GM18907 (cell line): ENCODE measurements at regions not wholly inside any gene's neighbourhood (a gene's known extent, or its start where the extent isn't known, plus 50 kb on each side); places are given as distances from the start of the nearest gene placed in this dataset.

Experiments used
- ATAC-seq: cut with Tn5 transposase; IDR thresholded peaks from one replicate; pipeline ENCODE4 v1.9.1; 2021; ENCODE audit warnings: mild to moderate bottlenecking, moderate library complexity; ENCODE audit not compliant: unreplicated experiment

DNA sequence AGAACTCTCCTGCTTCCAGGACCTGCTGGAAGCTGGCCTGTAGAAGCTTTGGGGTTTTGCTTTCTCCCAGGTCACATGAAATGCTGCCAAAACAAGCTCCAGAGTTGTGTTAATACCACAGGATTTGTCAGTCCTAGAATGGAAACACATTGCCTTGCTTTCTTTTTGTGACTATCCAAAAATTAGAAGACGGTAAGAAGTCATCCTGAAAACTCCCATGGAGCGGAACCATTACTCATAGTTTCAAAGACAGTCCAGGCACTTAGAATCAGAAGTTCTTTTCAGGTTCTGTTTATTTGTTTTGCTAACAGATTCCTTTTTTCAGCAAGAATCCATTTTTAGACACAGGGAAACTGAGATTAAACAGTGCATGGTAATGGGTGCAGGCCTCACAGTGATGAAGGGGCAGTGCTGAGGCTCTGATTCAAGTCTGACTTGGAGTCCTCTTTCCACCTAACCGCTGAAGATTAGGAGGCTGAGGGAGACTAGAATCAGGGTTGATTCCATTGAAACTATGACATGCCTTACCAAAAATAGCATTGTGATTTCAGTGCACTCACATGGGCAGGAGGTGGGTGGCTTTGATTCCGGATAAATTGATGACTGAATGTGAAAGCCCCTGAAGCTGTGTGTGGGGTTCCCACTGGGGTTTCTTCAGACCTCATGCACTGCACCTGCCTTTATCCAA lies 72.2 kb upstream of the NAA20 start:
- peak; percentile 72 for ATAC-seq

DNA sequence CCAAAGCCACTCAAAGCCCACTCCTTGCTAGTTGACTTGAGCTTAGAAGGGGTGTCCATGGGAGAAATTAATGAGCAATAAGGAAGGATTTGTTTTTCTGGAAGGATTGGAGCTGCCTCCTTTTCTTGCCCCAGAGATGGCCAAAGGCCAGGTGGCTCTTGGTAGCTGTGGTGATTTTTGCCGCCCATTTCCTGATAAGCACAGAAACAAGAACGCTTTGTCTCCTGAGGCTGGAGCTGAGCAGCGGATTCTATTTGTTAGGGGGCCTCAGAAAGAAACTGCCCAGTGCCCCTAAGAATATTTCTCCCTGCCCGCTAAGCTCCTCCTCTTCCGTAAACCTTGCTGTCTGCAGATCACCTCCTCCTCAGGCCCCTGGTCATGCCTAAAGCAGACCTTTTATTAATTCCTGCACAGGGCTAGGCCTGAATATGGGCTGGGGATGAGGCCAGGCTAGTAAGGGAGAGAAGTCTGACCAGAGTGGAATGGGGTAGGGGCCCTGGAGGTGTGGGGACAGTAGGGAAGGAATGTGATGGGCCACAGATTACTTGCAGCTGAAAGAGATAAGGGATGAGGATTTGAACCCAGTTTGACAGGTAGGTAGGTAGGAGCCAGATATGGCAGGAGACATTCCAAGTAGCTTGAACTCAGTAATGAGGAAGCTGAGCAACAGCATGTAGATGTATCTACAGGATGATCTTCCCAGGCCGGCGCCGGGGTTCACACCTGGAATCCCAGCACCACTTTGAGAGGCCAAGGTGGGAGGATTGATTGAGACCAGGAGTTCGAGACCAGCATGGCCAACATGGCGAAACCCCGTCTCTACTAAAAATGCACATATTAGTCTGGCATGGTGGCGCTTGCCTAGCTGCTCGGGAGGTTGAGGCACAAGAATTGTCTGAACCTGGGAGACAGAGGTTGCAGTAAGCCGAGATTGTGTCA lies 71.2 kb upstream of the NAA20 start:
- ATAC-seq: no peak

DNA sequence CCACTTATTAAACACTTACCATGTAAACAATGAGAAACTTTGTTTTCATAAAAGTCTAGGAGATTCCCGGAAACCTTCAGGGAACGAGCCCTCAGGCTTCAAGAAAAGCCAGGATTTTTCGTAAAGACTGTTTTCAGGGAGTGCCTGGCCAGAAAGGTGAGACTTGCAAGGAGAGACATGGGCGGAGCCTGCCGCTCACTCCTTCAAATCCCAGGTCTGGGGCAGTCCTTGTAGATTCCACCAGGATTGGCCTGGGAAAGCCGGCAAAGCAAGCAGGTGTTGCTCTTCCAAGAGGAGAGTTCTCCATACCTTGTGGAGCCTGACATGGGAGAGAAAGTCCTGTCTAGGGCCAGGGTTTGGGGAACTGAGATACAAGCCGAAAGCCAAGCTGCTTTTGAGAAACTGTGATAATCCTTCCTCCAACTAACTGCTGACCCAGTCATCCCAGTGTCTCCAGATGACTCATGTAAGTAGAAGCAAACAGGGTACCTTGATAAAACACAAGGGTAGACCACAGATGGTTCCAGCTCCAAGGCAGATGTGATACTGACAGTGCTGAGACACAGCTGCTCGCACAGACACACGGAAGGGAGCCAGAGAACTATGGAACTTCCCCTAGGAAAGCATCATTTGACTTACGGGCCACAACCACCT lies 69.4 kb upstream of the NAA20 start:
- ATAC-seq: no peak

DNA sequence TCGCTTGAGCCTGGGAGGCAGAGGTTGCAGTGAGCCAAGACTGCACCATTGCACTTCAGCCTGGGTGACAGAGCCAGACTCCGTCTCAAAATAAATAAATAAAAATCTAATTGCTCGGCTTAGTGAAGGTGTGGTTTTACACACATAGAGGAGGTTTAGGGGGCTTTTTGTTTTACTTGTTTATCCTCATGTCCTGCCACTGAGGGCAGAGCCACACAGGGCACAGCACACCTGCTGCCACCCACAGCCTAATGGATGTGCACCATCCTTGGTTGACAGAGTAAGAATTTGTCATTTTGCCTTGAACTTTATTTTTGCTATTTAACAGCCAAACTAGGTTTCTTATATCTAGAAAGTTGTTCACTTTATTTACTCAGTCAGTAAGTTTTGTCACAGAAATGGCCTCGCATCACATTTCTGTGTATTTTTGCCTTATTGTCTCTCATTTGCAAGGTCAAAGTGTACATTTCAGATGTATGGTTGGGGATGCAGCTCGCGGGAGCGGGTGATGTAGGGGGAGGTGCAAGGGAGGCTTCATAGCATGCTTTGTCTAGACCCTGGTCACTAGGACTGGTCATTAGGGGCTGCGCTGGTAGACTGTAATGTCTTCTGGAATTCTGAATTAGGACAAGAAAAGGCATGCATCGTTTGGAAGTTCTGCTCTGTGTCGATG lies 67.8 kb upstream of the NAA20 start:
- ATAC-seq: no peak

DNA sequence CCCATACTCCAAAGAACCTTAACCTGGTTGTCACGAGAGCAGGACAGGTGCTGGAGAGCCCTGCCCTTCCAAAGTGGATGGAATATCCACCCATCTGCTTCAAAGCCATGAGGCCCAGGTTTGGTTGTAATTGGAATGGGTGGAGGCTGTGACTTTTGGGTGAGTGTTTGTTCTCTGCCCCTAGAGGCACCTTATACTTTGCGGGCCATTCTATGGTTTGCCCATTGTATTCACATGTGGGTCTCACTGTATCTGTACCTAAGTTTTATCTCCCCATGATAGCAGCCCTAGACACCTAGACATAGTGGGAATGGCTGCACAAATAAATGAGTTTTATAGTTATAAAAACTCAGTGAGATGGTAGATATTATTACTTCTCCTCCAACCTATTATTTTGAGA lies 67.1 kb upstream of the NAA20 start:
- ATAC-seq: no peak

DNA sequence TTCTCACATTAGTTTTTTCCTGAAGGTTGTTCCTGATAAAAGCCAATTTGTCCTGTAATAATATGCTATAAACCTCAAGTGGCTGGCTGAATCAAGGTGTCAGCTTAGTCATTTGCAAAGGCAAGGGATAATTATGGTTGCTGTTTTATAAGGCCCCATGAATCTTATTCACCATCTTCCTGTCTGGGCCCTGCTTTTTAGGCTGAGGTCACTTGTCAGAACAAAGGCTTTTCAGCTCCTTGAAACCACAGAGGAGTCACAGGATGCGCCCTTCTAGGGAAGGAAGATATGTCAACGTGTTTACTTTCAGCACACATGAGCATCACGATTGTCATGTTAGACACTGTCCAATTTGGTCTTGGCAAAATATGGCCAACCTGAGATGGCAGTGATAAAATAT lies 64.8 kb upstream of the NAA20 start:
- ATAC-seq: no peak

DNA sequence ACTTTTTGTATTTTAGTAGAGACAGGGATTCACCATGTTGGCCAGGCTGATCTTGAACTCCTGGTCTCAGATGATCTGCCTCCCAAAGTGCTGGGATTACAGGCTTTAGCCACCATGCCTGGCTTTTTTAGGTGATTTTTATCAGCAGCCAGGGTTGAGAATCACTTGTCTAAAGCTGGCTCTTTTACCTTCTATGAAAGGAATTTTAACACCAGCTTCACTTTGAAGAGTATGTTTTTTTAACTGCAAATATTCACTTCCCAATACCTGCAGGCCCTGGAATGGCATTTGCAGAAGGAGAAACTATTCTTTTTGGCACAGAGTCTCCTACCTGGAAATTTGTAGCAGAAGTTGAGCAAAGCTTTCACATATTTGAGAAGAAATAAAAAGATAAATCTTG lies 63.6 kb upstream of the NAA20 start:
- ATAC-seq: no peak

DNA sequence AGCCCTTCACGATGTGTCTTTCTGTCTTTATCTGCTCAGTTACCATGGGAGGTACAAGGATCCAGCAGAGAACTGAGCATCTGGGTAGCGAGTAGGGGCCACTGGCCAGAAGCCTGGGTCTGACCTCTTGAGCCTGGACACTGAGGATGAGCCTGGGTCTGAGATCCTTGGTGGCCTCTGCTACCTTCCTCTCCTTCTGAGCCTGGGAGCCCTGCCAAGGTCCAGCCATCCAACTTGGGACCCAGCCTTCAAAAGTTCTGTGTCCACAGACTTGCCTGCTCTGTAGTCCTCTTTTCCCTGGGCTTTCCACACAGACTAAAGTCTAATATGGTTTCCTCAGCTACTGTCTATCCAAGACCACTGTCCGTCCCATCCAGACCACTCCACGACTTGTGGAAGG lies 60.2 kb upstream of the NAA20 start:
- ATAC-seq: no peak

DNA sequence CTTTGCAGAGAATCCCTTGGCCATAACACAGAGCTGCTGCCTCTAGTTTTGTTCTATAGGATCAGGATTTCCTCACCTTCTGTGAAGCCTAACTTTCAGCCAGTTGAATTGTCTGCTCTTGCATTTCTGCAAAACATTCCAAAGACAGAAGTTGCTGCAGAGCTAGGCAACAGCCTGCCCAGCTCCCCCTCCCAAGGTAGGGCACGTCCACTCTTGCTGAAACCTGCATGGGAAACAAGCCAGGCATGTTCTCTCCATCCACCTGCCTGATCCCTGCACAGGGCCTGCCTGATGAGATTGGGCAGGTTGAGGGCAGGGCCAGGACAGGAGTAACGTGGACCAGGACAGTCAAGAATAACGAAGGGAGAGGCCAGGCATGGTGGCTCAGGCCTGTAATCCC lies 58.9 kb upstream of the NAA20 start:
- no peak for ATAC-seq

DNA sequence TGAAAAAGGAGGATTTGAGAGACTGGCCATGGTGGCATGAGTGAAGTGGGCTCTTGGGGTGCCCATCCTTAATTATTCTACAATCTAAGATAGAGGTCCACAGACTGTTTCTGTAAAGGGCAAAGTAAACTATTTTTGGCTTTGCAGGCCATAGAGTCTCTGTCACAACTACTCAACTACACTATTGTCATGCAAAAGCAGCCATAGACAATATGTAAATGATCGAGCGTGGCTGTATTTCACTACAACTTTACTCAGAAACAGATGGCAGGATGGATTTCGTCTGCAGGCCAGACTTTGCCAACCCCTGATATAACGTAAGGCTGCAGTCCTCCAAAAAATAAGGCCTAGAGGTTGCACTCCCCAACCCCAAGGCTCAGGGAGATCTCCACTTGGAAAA lies 58.2 kb upstream of the NAA20 start:
- ATAC-seq: no peak

DNA sequence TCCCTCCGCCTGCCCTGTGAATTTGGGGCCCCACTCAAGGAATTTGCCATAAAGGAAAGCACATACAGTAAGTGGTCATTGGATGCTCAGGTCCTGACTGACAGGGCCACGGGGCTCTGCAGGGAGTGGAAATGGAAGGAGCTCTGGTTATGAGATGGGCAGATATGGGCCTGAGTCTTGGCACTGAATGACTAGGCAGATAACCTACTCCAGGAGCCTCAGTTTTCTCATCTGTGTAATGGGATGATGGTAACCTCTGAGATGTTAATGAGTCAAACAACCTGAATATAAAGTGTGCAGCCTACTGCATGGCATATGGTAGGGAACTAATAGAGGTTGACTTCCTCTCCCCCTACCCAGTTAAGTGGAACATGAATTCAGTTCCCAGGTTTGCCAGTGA lies 56.4 kb upstream of the NAA20 start:
- no peak for ATAC-seq

DNA sequence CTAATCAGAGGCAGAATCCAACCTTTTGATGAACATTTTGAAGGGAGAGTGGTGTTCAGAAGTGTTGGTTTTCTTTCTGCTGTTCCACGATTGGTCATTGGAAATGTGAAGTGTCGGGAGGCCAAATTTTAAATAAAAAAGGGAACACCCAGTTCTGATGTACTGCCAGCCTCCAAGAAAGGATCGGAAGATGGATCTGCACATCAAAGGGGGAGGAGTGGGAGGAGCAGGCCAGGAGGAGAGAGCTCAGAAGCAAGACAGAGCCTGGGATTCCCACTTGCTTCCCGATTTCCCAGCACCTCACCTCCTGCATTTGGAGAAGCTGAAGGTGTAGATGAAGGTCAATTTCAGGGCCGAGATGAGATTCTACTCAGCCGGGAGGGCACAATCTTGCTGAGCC lies 55.9 kb upstream of the NAA20 start:
- no peak for ATAC-seq

DNA sequence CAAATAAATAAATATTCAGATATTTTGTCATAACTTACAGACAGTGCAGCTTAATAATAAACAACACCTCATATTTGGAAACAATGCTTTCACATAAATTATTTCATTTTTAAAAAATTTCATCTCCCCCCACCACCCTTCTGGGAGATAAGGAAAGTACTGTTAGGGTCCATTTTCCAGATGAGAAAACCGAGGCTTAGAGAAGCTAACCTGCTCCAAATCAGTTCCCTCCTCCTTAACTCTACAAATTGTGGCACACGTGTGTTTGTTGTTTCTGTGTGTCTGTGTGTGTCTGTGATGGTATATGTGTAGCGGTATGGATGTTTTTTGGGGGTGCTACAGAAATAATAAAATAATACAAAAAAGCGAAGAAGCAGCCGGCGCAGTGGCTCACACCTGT lies 54.2 kb upstream of the NAA20 start:
- ATAC-seq: no peak

DNA sequence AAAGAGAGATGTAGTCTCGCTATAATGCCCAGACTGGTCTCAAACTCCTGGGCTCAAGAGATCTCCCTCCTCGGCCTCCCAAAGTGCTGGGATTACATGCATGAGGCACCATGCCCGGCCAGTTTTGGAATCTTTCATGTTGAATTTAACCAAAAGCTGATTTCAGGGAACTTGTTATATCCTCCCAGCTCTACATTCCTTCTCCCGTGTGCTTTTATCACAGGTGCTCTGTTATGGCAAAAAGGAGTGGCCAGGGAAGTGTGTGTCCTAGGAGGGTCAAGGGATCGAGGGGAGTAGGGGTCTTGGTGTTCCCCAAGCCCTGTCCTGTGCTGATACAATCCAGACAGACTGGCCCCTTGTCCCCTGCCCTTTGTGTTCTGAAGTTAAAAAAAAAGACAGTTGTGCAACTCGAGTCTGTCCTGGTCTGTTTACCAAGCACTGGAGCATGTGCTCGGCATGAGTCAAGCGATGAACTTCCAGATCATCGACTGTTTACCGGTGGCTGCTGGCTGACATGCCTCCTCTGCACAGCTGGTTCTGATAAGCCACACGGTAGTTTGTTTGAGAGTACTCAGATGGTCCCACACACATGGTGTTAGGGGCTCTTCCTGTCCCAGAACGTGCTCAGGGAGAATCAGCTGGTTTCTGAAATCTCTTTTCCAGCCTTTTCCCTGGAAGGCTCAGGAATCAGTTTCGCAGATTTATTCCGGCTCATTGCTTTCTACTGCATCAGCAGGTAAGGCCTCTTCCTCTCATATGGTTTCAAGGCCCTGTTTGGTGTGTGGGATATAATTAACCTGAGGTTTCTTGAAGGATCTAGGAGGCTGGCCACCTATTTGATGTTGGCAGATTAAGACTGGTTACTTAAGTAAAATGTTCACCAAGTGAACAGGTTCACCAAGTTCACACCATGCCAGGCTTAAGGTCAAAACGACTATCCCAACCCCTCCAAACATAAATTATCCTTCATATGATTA lies 52.6 kb upstream of the NAA20 start:
- ATAC-seq: no peak

DNA sequence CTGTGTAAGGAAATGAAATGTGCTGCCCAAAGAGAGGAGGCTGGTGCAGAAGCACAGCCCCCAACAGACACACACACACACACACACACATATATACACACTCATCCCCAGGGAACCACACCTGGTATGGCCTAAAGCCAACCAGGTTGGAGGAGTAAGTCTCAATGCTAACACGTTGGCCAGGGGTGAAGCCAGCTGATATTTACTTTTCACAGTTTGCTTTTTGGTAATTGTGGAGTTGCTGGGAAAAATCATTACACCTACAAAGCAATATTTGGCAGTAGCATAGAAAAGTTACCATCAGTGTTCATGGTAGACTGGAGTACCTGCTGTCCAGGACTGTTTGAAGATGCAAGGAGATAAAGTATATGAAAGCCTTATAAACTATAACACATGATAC lies 50.3 kb upstream of the NAA20 start:
- ATAC-seq: no peak
